ENCODE measurements at regions not wholly inside any gene's neighbourhood (a gene's known extent, or its start where the extent isn't known, plus 50 kb on each side); places are given as distances from the start of the nearest gene placed in this dataset.

- TF ChIP-seq POLR2AphosphoS5 (IDR thresholded peaks at IDR 0.05) (no peak), POLR2A (IDR thresholded peaks at IDR 0.05) (no peak), EP300 (IDR thresholded peaks at IDR 0.05) (no peak), CTCF (IDR thresholded peaks at IDR 0.05) (no peak)
- intact Hi-C loops (cut with DNase I): no loop called here
- H3K4me3 ChIP-seq: no peak overlapping the region
- no peaks in the 10 kb centered on the region for H3K27me3 ChIP-seq
- H3K27ac ChIP-seq: no peak overlapping the region
- H3K9me3 ChIP-seq: no peaks in the 10 kb centered on the region
- 38 to 46% methylated on average over 6 of the region's 6 CpGs for WGBS, 2 donors
- H3K36me3 ChIP-seq: no peaks in the 10 kb centered on the region
- DNase-seq: no peak
- no peaks in the 10 kb centered on the region for H3K4me1 ChIP-seq
These were observed 65.0 kb upstream of the PCSK2 start for GRCh38 chr20:17161673-17162481.

- Histone ChIP-seq H3K36me3 (no peaks in the 10 kb centered on the region), H3K4me3 (no peak overlapping the region), H3K27me3 (no peaks in the 10 kb centered on the region), H3K9me3 (peaks cover 0 to 2% (median 0%) of the 10 kb centered on the region in 4 donors), H3K4me1 (no peaks in the 10 kb centered on the region), H3K27ac (no peak overlapping the region)
- 83 to 85% methylated on average over 4 of the region's 4 CpGs for WGBS, 2 donors
- TF ChIP-seq CTCF (IDR thresholded peaks at IDR 0.05): no peak
- no peak for TF ChIP-seq POLR2AphosphoS5 (IDR thresholded peaks at IDR 0.05)
- TF ChIP-seq EP300 (IDR thresholded peaks at IDR 0.05): no peak
- no peak for TF ChIP-seq POLR2A (IDR thresholded peaks at IDR 0.05)
- intact Hi-C loops (cut with DNase I): no loop called here
- DNase-seq: no peak
These were observed 58.7 kb upstream of the PCSK2 start for GRCh38 chr20:17168026-17168612.

- Histone ChIP-seq H3K4me3 (no peak overlapping the region), H3K4me1 (no peaks in the 10 kb centered on the region), H3K27ac (no peak overlapping the region), H3K27me3 (no peaks in the 10 kb centered on the region), H3K9me3 (peaks cover 0 to 2% (median 0%) of the 10 kb centered on the region in 4 donors), H3K36me3 (no peaks in the 10 kb centered on the region)
- TF ChIP-seq POLR2AphosphoS5 (IDR thresholded peaks at IDR 0.05) (no peak), CTCF (IDR thresholded peaks at IDR 0.05) (no peak)
- DNase-seq: no peak
- intact Hi-C loops (cut with DNase I): no loop called here
- WGBS, 2 donors: 29% methylated on average over 5 of the region's 5 CpGs
These were observed 57.2 kb upstream of the PCSK2 start for GRCh38 chr20:17169585-17170136.

- no peaks in the 10 kb centered on the region for H3K27me3 ChIP-seq
- intact Hi-C loops (cut with DNase I): no loop called here
- H3K27ac ChIP-seq: no peak overlapping the region
- no peaks in the 10 kb centered on the region for H3K4me1 ChIP-seq
- TF ChIP-seq POLR2A (IDR thresholded peaks at IDR 0.05): no peak
- TF ChIP-seq EP300 (IDR thresholded peaks at IDR 0.05): no peak
- TF ChIP-seq POLR2AphosphoS5 (IDR thresholded peaks at IDR 0.05): no peak
- no peak for TF ChIP-seq CTCF (IDR thresholded peaks at IDR 0.05)
- H3K4me3 ChIP-seq: no peak overlapping the region
- WGBS, 2 donors: 70 to 72% methylated on average over 3 of the region's 3 CpGs
- H3K36me3 ChIP-seq: no peaks in the 10 kb centered on the region
- DNase-seq: no peak
- H3K9me3 ChIP-seq: peaks cover 0 to 2% (median 0%) of the 10 kb centered on the region in 4 donors
These were observed 55.0 kb upstream of the PCSK2 start for GRCh38 chr20:17171746-17172280.
